NB4 (cell line): ENCODE measurements at regions not wholly inside any gene's neighbourhood (a gene's known extent, or its start where the extent isn't known, plus 50 kb on each side); places are given as distances from the start of the nearest gene placed in this dataset.

Source experiments
- DNase-seq: peaks from one replicate; pipeline ENCODE4 v3.0.0; 2010; ENCODE audit warnings: low read depth
- H3K4me3 ChIP-seq: one replicate; pipeline ENCODE4 v1.5.1; 2011; ENCODE audit warnings: mild to moderate bottlenecking, low read depth, low read length, moderate library complexity
- CTCF ChIP-seq: IDR thresholded peaks from one replicate; pipeline ENCODE4 v1.5.1; 2012; ENCODE audit warnings: low read depth, low read length
- MAX ChIP-seq: IDR thresholded peaks from 2 replicates; pipeline ENCODE4 v1.6.1; 2011; ENCODE audit warnings: low read depth, low read length
- MYC ChIP-seq: IDR thresholded peaks from 2 replicates; pipeline ENCODE4 v1.6.1; 2011; ENCODE audit warnings: low read depth, low read length
- POLR2A ChIP-seq: IDR thresholded peaks from 2 replicates; pipeline ENCODE4 v1.6.1; 2011; ENCODE audit warnings: mild to moderate bottlenecking; ENCODE audit not compliant: insufficient read length; ENCODE audit errors: extremely low read depth

DNA sequence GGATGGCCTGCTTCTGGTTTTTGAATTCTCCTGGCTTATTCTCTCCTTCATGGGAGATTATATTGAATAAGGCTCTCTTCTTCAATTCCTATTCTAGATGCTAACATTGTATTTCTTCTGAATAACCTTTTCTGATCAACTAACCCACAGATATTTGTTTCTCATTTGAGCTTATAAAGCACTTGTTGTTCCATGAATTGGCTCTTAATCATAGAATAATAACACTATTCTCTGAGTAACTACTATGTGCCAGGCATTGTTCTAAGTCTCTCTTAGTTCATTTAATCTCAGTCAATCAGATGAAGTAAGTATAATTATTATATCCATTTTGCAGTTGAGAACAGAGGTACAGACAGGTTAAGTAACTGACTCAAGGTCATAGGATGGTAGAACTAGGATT is 136.3 kb upstream of the MLIP start:
- TF ChIP-seq MAX, result no peak
- no peak for TF ChIP-seq CTCF
- TF ChIP-seq POLR2A, result no peak
- DNase-seq, result no peak
- H3K4me3 ChIP-seq, result no peak overlapping the region

- TF ChIP-seq CTCF (no peak), MYC (no peak), POLR2A (no peak), MAX (no peak)
- H3K4me3 ChIP-seq, result no peak overlapping the region
- DNase-seq, result no peak
These were observed 135.2 kb upstream of the MLIP start for GRCh38 chr6:53975941-53976615.

DNA sequence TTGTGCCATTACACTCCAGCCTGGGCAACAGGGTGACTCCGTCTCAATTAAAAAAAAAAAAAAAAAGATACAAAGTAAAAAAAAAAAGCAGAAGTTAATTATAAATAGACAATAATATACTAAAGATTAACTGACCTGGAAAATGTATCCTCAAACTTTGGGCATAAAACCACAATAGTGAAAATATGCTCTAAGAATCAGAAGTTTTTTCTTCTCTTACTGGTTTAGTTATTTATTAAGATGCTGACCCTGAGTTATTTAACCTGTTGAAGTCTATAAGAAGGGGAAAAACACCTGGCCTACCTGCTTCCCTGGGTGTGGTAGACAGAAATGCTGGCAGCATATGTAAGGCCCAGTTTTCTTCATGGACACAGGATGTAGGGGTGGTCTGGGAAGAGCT is 133.7 kb upstream of the MLIP start:
- no peak overlapping the region for H3K4me3 ChIP-seq
- DNase-seq, result no peak
- no peak for TF ChIP-seq MAX
- TF ChIP-seq POLR2A, result no peak
- no peak for TF ChIP-seq MYC
- TF ChIP-seq CTCF, result no peak

GRCh38 chr6:53979468-53980067 is 131.7 kb upstream of the MLIP start:
- TF ChIP-seq MYC (no peak), CTCF (peak; percentile 63)
- H3K4me3 ChIP-seq, result no peak overlapping the region
- peak; percentile 57 for DNase-seq

- TF ChIP-seq POLR2A (no peak), MAX (no peak), MYC (no peak), CTCF (no peak)
- DNase-seq, result no peak
- no peak overlapping the region for H3K4me3 ChIP-seq
These were observed 128.7 kb upstream of the MLIP start for GRCh38 chr6:53982366-53983050.
